SK-N-MC (cell line): ENCODE measurements at regions not wholly inside any gene's neighbourhood (a gene's known extent, or its start where the extent isn't known, plus 50 kb on each side); places are given as distances from the start of the nearest gene placed in this dataset.

Source experiments
- EZH2 ChIP-seq: fragments of 200-600 bp; sonication (generic); IDR thresholded peaks from one replicate; pipeline ENCODE4 v1.6.1; 2017; ENCODE audit warnings: antibody characterized with exemption
- FOXP2 ChIP-seq: optimal IDR thresholded peaks from 2 replicates; pipeline ENCODE3; 2011; ENCODE audit warnings: mild to moderate bottlenecking, moderate library complexity; ENCODE audit not compliant: insufficient read depth; ENCODE audit errors: extremely low read length, control extremely low read depth
- POLR2AphosphoS5 ChIP-seq: IDR thresholded peaks from 2 replicates; pipeline ENCODE4 v1.6.1; 2012; ENCODE audit warnings: mild to moderate bottlenecking, low read depth, low read length, borderline replicate concordance

GRCh38 chr5:110001648-110002047, 311.9 kb downstream of the MAN2A1 start:
- TF ChIP-seq EZH2: no peak
- TF ChIP-seq POLR2AphosphoS5: no peak
- TF ChIP-seq FOXP2: no peak
